Esophagus muscularis mucosa (tissue), 3 donors: ENCODE measurements at regions not wholly inside any gene's neighbourhood (a gene's known extent, or its start where the extent isn't known, plus 50 kb on each side); places are given as distances from the start of the nearest gene placed in this dataset.

ENCODE experiments used
- CTCF ChIP-seq, 3 experiments: fragments of 200-600 bp in 2 of 3; fragments of 450-650 bp in 1 of 3; sonication (generic) in 2 of 3; IDR thresholded peaks; one replicate each; pipeline ENCODE4 v1.5.1; 2017 to 2019; ENCODE audit warnings: antibody characterized with exemption in 3 of 3, mild to moderate bottlenecking in 2 of 3, moderate library complexity in 1 of 3
- POLR2AphosphoS5 ChIP-seq, 2 donors: sonication (generic); formaldehyde crosslinking; IDR thresholded peaks; one replicate each; pipeline ENCODE4 v1.6.1; 2017; ENCODE audit warnings: antibody characterized with exemption in 2 of 2

DNA sequence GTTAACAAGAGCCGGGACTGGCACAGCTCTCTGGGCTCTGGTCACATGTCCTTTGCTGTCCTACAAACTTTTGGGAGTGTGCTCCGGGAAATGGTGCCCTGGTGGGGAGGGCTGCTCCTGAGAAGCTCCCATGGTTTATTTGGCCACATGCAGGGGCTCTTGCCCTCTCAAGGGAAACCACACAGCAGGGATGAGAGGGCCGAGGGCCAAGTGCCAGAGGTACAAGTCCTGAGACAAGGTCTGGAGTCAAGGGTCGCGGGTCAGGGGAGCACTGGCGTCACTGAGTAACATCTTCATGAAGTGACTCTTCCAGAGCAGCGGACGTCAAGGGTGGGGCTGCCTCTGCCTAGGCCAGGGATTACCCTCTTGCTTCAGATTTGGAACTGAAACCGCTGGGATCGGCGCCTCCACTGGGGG, 1160.6 kb downstream of the TBC1D22A start:
- TF ChIP-seq CTCF (IDR thresholded peaks at IDR 0.05), result no peak
- TF ChIP-seq POLR2AphosphoS5 (IDR thresholded peaks at IDR 0.05), result no peak
